Right hindlimb (tissue), 1 donor: ENCODE measurements at regions not wholly inside any gene's neighbourhood (a gene's known extent, or its start where the extent isn't known, plus 50 kb on each side); places are given as distances from the start of the nearest gene placed in this dataset.
"Not testable (repeated sequence)": the region's sequence is repeated elsewhere in the genome, so short reads cannot be mapped to it uniquely, and the experiment has no call there.

Experiments
- DNase-seq: peaks from one replicate; pipeline ENCODE4 v3.0.0-alpha.2; 2018

GRCh38 chrX:43423876-43424275, 232.2 kb upstream of the MAOA start:
- no peak for DNase-seq

- DNase-seq, result no peak
Observed at GRCh38 chrX:43436517-43436916, 219.6 kb upstream of the MAOA start.

GRCh38 chrX:43446752-43447151, 209.3 kb upstream of the MAOA start:
- no peak for DNase-seq

- no peak for DNase-seq
Observed at GRCh38 chrX:43448688-43449087, 207.4 kb upstream of the MAOA start.

GRCh38 chrX:43450355-43450754, 205.7 kb upstream of the MAOA start:
- no peak for DNase-seq

DNA sequence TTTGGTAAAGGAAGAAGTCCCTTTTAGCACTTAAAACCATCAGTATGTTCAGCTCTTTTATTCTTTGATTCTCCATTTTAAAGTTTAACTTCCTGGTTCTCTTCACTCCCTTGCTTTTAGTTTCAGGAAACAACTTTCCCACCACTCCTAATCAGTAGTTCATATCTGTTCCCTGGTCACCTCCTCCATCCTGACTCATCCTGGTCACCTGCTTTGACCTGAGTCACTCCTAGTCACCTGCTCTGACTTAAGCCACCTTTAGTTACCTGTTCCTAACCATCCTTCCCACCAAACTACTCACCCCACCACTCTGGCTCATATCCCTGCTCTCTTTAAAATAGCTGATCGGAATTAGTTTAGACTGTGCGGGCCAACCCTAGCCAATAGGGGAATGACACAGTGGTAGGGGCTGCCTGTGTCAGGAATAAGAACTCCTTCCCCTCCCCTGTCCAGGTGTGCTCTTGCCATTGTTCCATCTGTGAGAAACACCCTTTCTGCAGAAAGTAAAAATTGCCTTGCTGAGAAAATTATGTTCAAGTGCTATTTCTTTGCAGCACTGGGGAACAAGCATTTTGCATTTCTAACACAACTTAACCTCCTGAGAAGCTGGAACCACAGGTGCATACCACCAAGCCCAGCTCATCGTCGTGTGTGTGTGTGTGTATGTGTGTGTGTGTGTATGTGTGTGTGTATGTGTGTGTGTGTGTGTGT, 204.0 kb upstream of the MAOA start:
- not testable (repeated sequence) for DNase-seq

DNA sequence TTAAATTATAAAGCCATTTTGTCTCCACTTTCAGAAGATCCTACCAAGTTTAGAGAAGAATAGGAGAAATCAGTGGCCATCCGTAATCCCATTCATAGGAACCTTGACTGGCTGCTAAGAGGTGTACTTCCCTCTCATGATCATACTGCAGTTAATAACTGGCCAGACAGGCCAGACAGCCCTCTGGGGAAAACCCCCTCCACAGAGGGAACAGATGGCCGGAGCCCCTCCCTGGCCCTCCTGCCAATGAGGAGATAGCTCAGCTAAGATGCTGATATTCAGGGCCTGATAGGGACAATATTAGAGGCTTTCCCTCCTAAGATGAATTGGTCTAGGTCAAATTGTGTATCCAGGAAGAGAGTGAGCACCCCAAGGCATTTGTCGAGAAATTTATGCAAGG, 200.0 kb upstream of the MAOA start:
- DNase-seq, result no peak

- DNase-seq, result no peak
Observed at GRCh38 chrX:43456906-43457305, 199.2 kb upstream of the MAOA start.

DNA sequence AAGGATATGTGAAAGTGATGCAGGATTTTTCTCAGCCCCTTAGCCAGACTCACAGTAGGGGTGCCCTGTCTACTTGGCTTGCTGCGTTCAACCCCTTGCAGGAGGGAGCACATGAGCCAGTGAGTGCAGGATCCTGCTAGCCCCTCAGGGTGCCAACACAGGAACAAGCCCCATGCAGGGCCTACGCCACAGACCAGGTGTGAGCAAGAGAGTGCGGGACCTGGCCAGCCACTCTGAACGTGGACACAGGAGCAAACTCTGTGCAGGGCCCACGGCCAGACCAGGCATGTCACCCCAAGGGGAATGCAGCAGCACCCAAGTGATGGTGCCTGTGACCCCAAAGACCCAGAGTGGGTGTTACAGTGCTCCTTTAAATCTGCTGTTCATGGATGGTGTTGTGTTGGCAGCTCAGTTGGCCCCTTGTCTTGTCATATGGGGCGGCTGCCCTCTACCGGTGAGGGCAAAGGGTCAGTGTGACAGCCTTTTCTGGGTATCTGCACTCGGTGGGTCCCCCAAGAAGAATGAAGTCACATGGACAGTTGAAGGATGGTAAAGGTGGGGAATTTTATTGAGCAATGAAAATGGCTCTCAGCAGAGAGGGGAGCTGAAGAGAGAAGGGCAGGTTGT, 188.4 kb upstream of the MAOA start:
- no peak for DNase-seq

GRCh38 chrX:43469391-43470054, 186.6 kb upstream of the MAOA start:
- no peak for DNase-seq

DNA sequence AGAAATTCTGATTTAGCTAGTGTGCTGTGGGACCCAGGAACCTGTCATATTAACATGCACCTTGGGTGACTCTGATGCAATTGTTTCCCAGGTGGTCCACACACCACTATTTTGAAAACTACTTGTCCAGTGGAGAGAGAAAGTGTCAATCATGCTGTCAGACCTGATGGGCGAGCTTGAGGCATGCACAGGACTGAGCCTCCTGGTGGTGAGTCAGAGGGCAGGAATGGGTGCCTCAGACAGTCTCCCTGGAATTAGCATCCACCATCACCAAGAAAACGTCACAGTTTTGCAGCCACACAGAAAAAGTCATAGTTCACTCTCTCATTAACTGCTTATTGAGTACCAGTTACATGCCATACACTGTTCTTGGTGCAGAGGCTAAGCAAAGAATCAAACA, 181.8 kb upstream of the MAOA start:
- no peak for DNase-seq

DNA sequence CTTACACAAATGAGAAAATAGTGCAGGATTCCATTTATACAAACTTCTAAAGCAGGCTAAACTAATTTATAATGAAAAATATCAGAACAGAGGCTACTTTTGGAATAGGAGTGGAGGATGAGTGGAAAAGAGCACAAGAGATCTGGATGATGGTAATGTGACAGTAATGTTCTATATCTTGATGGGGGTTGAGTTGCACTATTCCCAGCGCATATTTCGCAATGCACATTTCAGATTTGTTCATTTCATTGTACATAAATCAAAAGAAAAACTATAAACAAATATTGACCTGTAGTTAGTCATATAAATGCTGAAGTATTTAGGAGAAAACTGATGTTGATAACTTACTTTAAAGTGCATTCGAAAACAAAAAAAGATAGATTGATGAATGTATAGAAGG, 177.0 kb upstream of the MAOA start:
- DNase-seq, result no peak

DNA sequence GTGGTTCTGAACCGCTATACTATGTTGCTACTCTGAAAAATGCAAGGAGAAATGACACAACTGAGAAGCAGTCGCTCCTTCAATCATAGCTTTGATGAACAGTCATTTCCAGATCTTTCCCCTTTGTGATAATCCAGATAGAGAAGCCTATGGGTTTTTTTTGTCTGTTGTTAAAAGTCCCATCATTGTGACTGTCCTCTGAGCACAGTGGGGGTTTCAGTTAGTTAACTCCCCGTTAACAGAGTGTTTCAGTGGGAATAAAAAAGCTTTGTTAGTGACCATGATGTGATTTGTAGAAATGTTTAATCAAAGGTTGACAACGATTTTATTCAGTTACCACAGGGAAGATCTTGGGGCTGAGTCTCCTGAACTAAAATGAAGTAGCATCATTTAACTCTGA, 176.2 kb upstream of the MAOA start:
- DNase-seq, result no peak

GRCh38 chrX:43481576-43481975, 174.5 kb upstream of the MAOA start:
- DNase-seq, result no peak

DNA sequence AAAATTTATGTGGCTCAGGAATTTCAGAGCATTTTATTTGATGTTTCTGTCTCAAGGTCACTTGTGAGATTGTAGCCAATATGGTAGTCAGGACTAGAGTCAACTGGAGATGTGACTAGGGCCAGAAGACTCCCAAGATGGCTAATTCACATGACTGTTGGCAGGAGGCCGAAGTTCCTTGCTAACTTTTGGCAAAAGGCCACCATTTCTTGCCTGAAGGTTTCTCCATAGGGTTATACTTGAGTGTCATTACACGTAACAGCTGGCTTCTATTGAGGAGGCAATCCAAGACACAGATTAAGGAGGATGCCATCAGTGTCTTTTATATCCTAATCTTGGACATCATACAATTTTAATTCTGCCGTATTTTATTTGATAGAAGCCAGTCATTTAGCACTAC, 162.3 kb upstream of the MAOA start:
- no peak for DNase-seq

GRCh38 chrX:43500246-43500645, 155.9 kb upstream of the MAOA start:
- no peak for DNase-seq

- DNase-seq, result no peak
Observed at GRCh38 chrX:43500996-43501694, 155.0 kb upstream of the MAOA start.

DNA sequence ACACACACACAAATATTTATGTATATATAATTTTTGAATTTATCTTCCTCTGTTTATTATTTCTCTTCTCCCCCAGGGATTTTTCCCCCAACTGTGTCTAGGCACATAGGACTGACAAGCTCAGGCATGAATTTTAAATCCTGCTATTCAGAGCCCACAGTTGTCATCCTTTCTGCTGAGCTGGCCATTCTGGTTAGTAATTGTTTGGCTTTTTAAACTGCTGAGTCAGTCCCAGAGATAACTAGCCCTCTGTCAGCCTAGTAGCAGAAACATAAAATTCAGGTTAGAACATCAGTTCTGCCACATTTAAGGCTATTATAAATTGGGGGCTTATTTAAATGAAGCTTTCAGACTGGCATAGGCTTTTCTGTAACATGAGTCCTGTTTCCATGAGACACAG, 151.7 kb upstream of the MAOA start:
- no peak for DNase-seq

- no peak for DNase-seq
Observed at GRCh38 chrX:43505769-43506168, 150.3 kb upstream of the MAOA start.

- DNase-seq, result no peak
Observed at GRCh38 chrX:43508694-43509093, 147.4 kb upstream of the MAOA start.

DNA sequence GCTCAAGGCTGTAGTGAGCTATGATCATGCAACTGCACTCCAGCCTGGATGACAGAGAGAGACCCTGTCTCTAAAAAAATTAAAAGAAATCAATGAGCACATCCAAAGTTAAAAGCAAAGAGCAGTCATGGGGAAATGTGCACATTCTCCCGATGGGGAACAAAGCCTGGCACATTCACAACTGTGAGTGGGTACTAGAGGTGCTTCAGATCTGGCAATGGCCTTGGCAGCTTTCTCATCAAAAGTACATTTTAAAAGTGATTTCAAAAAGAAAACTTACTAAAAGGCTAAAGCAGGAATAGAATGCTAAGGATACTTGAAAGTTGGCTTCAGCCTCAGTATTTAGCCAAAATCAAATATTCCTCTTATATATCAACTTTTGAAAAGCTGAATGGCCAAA, 145.9 kb upstream of the MAOA start:
- DNase-seq, result no peak

DNA sequence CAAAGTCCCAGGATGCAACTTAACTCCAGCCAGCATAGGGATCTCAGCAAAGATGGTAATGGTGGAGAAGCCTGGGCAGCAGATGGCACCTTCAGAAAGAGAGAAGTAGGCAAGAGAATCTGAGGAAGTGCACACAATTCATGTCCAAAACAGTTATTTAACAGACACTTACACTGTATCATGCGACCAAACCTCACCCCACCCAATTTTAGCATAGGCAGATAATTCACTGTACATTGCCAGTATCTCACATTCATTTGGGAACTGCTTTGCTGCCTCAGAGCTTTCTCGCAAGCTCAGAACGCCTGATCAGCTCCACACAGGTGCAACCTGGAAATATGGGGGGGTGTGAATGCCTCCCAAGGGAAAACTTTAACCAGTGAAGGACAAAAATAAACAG, 143.0 kb upstream of the MAOA start:
- DNase-seq, result no peak

- no peak for DNase-seq
Observed at GRCh38 chrX:43514820-43515219, 141.3 kb upstream of the MAOA start.

DNA sequence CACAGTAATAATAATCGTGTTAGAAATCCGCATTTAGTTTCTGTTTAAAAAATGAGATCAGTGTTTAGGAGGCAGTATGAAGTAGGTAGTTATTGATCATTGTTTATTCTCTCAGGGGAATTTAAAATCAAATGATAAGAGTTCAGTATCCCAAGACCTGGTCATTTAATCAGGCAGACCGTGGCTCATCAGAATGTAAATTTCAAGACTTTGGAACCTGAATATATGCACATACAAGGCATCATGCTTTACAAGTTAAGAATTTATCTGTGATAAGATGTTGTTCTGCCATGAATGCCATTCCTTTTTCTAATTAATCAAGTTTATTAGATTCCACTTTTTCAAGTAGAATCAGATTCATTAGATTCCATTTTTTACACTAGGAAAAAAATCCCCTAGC, 133.5 kb upstream of the MAOA start:
- DNase-seq, result no peak
